ENCODE measurements at regions not wholly inside any gene's neighbourhood (a gene's known extent, or its start where the extent isn't known, plus 50 kb on each side); places are given as distances from the start of the nearest gene placed in this dataset.

DNA sequence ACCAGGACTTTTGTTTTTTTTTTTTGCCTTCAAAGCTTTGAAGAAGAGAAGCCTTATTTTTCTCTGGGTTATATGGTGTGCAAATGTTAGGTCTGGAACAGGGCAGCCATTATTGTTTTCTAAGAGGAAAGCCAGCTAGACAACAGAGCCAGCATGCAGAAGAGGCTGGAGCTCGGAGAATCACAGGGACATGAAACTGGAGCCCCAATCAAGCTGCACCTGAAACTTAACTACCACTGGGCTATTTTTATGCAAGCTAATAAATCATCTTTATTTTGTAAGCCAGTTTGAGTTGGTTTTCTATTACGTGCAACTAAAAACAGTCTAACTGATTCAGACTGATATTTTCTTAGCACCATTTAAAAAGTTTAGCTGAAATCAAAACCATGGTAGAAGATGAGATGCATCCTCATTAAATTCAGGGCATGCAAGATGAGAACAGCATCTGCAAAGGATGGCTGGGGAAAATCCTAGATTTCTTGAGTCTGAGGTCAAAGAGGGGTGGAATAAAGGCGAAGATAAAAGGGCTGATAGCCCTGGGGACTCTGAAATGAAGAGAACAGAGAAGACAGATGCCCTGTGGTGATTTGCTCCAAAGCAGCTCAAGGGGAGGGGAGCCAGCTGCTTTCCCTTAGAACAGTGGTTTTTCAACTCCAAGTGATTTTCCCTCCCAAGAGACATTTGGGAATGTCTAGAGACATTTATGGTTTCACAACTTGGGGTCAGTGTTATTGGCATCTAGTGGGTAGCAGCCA lies 177.1 kb upstream of the WSCD1 start:
- TF ChIP-seq POLR2AphosphoS5 (IDR thresholded peaks at IDR 0.05; ENCODE audit: low read depth, low read length): no peak
- no peak for TF ChIP-seq POLR2A (IDR thresholded peaks at IDR 0.05; ENCODE audit: low read depth, low read length)
- TF ChIP-seq TAF1 (IDR thresholded peaks at IDR 0.05; ENCODE audit: borderline replicate concordance, low read depth, low read length): no peak

Measured in GM12892 (cell line).